ENCODE measurements at regions not wholly inside any gene's neighbourhood (a gene's known extent, or its start where the extent isn't known, plus 50 kb on each side); places are given as distances from the start of the nearest gene placed in this dataset.

DNA sequence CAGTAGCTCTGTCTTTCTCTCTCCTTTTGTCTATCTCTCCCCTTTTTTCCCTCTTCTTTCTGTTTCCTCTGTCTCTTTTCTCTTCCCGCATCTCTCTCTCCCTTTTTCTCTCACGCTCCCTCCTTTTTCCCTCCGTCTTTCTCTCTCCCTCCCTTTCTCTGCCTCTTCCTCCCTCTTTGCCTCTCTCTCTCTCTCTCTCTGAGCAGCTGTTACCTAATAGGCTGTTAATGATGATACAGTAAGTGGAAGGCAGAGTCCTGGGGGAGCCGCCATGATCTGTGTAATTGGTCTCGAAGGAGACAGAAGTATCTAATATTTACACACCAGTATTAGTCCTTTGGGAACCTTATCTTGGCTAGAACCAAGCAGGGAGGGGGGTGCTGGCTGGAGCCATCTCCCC is 136.1 kb upstream of the CIBAR2 start:
- TF ChIP-seq, protein P1, sequence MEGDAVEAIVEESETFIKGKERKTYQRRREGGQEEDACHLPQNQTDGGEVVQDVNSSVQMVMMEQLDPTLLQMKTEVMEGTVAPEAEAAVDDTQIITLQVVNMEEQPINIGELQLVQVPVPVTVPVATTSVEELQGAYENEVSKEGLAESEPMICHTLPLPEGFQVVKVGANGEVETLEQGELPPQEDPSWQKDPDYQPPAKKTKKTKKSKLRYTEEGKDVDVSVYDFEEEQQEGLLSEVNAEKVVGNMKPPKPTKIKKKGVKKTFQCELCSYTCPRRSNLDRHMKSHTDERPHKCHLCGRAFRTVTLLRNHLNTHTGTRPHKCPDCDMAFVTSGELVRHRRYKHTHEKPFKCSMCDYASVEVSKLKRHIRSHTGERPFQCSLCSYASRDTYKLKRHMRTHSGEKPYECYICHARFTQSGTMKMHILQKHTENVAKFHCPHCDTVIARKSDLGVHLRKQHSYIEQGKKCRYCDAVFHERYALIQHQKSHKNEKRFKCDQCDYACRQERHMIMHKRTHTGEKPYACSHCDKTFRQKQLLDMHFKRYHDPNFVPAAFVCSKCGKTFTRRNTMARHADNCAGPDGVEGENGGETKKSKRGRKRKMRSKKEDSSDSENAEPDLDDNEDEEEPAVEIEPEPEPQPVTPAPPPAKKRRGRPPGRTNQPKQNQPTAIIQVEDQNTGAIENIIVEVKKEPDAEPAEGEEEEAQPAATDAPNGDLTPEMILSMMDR (IDR thresholded peaks at IDR 0.05; ENCODE audit: borderline replicate concordance, extremely low read depth, low read length, poor library complexity, severe bottlenecking), result no peak
- TF ChIP-seq EZH2 (IDR thresholded peaks at IDR 0.05; ENCODE audit: borderline replicate concordance, low read depth, low read length, severe bottlenecking), result no peak
